Right kidney (tissue), 1 donor: ENCODE measurements at regions not wholly inside any gene's neighbourhood (a gene's known extent, or its start where the extent isn't known, plus 50 kb on each side); places are given as distances from the start of the nearest gene placed in this dataset.
"Not testable (repeated sequence)": the region's sequence is repeated elsewhere in the genome, so short reads cannot be mapped to it uniquely, and the experiment has no call there.

ENCODE experiments used
- DNase-seq: peaks from one replicate; pipeline ENCODE4 v3.0.0-alpha.2; 2016

DNA sequence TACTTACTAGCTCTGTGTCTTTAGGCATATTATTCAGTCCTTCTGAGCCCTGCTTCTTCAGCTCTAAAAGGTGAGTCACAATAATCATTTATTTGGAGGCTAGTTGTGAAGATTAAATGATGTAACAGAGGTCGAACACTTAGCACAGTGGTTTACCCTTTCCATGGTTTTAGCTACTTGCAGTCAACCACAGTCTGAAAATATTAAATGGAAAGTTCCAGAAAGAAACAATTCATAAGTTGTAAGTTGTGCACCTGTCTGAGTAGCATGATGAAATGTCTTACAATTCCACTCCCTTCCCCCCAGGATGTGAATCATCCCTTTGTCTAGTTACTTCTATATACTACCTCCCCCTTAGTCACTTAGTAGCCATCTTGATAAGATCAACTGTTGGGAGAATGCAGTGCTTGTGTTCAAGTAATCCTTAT is 217.6 kb upstream of the THUMPD2 start:
- DNase-seq, result no peak

GRCh38 chr2:39995005-39995737 is 216.1 kb upstream of the THUMPD2 start:
- no peak for DNase-seq

- DNase-seq, result no peak
Observed at GRCh38 chr2:39994151-39994550, 215.1 kb upstream of the THUMPD2 start.

DNA sequence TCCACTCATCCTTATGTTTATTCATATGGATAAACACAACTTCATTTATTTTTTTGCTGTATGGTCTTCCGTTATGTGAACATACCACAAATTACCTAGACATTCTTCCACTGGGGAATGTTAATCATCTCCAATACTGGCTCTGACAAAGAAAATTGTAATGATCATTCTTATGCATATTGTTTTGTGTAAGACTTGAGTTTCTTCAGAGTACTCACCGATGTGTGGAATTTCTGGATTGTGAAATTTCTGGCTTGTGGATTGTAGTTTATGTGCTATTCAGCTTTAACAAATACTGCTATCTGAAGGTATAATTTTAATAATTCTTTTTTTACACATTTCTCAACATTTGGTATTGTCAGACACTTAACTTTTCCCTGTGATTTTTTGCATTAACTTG is 212.2 kb upstream of the THUMPD2 start:
- DNase-seq, result no peak

DNA sequence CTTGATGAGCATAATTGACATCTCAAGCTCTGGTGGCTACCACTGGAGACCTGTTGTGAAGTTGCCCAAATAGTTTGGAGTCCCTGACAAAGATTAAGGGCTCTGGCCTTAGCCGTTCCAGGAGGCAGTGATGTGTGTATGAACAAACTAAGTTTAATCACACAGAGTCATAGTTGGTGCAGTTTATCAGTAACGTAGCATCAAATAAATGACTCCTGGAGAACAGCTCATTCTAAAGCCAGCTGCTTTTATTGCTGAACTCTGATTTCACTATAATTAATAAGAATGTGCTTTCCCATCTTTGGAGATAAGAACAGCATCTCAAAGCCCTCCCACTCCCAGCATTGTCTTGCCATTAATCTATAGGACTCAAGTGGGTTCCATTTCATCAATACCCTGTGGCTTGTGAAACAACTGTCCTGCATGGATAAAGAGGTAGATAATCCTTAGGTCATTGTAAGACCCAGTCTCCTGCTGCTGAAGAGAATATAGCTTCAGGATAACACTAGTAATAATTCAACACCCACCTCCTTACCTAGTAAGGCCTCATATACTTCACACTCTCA is 211.4 kb upstream of the THUMPD2 start:
- DNase-seq, result no peak

GRCh38 chr2:39989888-39990287 is 210.8 kb upstream of the THUMPD2 start:
- no peak for DNase-seq

DNA sequence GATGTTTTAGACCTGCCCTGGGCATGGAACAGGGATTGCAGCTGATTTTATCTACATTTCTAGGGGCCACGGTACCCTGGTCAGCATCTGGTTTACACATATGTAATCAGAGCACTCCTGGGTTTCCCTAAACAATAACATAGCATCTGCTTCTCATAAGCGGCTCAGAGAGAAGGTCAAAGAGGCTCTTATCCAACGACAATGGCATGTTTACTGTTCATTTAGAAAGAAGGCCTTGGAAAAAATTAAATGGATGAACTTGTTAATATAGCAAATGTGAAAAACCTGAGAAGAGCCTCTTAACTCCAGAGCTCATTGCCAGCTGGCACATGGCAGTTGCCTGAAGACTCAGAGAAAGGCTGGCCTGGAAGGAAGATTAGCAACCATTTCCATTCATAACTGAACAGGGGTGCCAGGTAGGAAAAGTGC is 202.8 kb upstream of the THUMPD2 start:
- DNase-seq, result no peak

DNA sequence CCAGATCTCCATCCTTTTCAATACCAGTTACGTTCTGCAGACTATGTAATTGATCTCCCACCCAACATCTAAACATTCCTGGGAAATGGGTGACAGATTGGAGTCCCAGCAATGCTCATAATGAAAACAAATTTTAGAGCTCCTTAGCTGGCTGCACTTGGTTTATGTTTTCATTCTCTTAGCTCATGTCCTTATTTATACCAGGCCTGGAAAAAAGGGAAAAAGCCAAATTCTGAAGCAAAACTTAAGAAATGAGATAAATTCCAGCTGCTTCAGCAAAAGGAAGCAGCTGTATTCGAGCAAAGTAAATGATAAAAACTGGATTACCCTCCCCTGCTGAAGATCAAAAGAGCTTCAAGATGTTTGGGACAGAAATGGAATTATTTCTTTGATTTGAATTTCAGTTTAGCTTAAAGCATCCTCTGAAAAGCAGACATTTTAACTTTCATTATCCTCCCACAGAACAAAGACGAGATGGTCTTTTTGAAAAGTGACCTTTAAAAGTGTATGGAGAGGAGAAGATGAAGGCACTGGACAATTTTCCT is 196.5 kb upstream of the THUMPD2 start:
- DNase-seq, result no peak

DNA sequence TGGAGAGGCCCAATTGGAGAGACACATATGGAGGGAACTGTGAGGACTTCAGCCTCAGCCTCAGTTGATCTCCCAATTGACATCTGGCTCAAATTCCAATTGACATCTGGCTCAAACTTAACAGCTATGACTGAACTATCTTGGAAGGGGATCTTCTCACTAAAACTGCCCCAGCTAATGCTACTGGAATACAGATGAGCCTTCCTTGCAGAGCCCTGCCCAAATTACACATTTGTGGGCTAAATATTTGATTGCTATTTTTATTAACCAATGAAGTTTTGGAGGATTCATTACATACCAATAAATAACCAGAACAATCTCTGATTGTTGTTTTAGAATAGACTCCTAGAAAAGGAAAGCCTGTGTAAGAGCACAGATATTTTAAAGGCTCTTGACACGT is 189.0 kb upstream of the THUMPD2 start:
- DNase-seq, result no peak

DNA sequence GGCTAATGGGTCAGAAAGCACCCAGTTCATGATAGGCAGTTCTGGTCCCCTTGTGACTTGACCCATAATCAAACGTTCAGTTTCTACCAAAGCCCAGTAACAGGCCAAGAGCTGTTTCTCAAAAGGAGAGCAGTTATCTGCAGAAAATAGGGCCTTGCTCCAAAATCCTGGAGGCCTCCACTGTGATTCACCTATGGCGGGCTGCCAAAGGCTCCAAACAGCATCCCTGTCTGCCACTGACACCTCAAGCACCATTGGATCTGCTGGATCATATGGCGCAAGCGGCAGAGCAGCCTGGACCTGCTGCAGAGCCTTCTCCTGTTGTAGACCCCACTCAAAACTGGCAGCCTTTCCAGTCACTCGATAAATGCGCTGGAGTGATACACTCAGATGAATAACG is 181.6 kb upstream of the THUMPD2 start:
- not testable (repeated sequence) for DNase-seq

- DNase-seq, result no peak
Observed at GRCh38 chr2:39954346-39954745, 175.3 kb upstream of the THUMPD2 start.

- DNase-seq, result no peak
Observed at GRCh38 chr2:39949131-39949530, 170.1 kb upstream of the THUMPD2 start.

DNA sequence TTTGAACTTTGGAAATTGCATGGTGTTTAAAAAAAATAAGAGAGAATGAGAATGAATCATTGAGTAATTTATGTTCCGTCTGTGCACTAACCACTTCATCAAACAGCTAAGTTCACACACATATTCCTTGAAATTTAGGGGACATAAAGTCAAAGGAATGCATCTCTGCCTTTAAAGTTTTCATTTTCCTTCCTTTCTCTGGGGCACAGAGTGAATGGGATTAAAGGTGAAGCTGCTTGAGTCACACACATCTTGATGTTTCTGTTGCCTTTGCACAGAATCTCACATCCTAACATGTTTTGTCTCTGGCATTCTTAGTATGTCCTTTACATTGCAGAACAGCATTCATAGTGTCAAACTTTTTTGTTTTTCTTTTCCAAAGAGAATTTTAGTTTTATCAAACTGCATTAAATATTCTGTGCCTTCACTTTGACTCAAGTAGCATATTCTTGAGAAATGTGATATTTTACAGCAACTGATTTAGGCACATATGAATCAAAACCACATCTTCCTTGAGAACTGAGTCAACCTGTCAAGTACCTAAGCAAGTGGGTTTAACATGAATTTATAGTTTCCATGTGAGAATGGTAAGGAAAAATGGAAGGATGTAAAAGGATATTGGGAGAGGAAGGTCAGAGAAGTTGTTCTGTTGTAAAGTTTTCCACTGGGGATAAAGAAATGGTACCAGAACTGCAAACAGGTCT is 169.1 kb upstream of the THUMPD2 start:
- no peak for DNase-seq

DNA sequence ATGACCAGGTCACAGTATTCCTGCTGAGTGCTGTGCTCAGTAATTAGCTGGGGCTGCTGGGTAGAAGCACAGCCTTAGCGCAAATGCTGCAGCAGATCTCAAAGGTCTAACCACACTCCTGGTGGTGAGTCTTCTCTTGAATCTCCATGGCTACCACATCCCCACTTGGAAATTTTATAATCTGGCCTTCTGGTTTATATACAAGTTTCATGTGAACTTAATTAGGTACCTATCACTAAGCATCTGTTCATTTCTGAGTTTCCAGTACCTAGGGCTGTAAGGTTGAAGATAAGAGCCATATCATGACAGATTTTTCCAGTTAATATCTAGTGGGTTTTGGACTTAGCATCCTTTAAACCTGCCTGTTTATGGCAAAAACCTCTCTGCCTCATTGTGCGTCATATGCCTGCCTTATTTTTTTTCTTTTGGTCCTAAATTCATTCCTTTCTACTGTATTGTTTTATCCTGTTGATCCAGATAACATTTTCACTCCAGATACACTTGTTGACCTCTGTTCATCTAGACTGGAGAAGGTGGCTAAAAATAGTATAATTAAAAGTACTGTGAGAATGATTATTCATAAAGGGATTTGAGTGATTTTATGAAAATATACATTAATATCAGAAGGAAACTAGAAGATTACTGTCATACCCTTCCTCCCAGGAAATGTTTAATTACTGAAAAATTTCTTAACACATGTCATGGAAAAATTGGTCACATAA is 168.4 kb upstream of the THUMPD2 start:
- no peak for DNase-seq

GRCh38 chr2:39942950-39943349 is 163.9 kb upstream of the THUMPD2 start:
- no peak for DNase-seq

DNA sequence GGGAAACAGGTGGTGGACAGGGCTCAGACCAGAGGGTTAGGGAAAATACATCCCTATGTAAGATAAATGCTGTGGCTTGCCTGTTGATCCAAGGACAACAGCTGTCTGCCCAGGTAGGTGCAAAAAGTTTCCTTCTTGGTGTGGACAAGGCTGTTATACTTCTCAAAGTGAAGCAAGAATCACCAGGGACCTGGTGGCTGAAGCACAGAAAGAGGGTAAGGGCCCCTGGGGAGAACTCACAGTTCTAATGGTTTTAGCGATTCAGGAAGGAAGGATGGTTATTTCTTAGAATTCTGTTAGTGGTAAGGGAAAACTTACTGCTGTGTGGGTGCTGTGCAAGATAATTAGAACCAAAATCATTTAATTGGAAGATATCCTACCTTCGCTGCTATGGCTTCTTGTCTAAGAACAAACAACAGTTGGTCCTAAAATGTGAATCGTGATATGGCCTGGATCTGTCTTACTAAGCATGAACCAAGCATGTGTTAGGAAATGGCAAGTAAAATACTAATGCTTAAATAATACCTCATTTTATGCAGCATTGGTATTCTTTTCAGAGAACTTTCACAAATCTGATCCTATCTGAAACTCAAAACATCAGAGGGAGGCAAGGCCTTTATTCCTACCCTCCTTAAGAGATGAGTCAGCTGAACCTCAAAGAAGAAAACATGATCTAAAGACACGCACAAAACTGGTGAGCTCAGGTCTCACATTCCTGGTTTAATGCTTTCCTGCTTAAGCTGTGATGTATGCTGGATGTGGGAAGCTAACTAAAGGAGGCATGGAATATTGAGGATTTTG is 159.2 kb upstream of the THUMPD2 start:
- DNase-seq, result no peak

DNA sequence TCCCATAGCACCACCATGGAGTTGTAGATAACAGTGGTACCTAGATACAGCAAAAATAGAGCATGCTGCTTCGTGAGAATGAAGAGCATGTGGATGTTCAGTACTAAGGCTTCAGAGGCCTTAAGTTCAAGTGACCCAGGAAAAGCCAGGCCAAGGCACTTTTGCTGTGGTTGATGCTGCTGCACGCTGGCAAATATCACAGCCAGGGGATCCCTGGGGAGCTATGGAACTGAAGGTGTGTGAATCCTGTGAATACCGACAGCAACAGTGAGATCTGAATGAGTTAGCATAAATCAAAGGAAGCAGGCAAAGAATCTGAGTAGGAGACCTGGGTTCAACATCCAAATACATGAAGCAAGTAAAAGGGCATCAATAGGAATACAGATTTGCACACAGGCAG is 158.6 kb upstream of the THUMPD2 start:
- no peak for DNase-seq

DNA sequence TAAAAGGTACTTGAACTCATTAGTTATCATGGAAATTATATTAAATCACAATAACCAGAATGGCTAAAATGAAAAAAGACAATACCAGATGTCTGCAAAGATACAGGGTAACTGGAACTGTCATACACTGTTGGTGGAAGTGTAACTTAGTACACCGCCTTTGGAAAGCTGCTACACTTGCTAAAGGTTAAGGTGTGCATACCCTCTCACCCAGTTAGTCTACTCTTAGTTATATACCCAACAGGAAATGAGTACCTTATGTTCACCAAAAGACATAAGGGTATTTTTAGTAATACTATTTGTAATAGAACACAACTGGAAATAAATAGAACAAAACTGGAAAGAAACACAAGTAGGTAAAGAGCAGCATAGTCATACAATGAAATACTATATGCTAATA is 155.8 kb upstream of the THUMPD2 start:
- no peak for DNase-seq

DNA sequence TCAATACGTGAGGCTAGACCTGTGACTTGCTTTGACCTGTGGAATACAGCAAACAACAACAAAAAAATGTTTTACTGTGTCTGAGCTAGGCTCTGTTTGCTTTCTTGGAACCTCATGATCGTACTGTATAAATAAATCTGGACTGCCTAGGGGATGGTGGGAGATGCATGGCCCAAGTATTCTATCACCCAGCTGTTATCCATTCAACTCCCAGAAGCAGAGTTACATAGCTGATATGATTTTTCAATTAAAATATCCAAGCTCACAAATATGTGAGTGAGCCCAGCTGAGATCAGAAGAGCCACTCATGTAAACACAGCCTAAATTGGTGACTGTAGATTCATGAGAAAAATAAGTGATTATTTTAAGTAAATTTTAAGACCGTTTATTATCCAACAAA is 154.1 kb upstream of the THUMPD2 start:
- DNase-seq, result no peak

- DNase-seq, result no peak
Observed at GRCh38 chr2:39932198-39932597, 153.1 kb upstream of the THUMPD2 start.

- DNase-seq, result no peak
Observed at GRCh38 chr2:39930175-39930917, 151.3 kb upstream of the THUMPD2 start.
